ENCODE measurements at regions not wholly inside any gene's neighbourhood (a gene's known extent, or its start where the extent isn't known, plus 50 kb on each side); places are given as distances from the start of the nearest gene placed in this dataset.

- Histone ChIP-seq H3K27ac (ENCODE audit: low read length) (no peak overlapping the region), H3K27me3 (ENCODE audit: insufficient read depth, low read depth, low read length) (no peaks in the 10 kb centered on the region), H3K36me3 (ENCODE audit: insufficient read depth, low read length) (no peaks in the 10 kb centered on the region), H3K4me3 (ENCODE audit: low read length) (no peak overlapping the region), H3K4me2 (ENCODE audit: low read length) (no peak overlapping the region), H3K9me3 (ENCODE audit: low read length) (no peaks in the 10 kb centered on the region), H3K79me2 (replicated peaks; ENCODE audit: insufficient read depth, low read length) (no peaks in the 10 kb centered on the region), H3K9ac (ENCODE audit: low read length) (no peak overlapping the region), H4K20me1 (ENCODE audit: insufficient read depth) (no peaks in the 10 kb centered on the region), H3K9me2 (ENCODE audit: insufficient read depth, low read length) (no peaks in the 10 kb centered on the region), H2AFZ (ENCODE audit: low read depth, low read length) (no peak overlapping the region), H3F3A (ENCODE audit: insufficient read depth, low read length, poor library complexity, severe bottlenecking) (no peaks in the 10 kb centered on the region)
- TF ChIP-seq CTCF (IDR thresholded peaks at IDR 0.05; ENCODE audit: poor library complexity, severe bottlenecking) (no peak), POLR2AphosphoS5 (IDR thresholded peaks at IDR 0.05) (no peak), MXI1 (conservative IDR thresholded peaks at IDR 0.05; ENCODE audit: poor library complexity, severe bottlenecking) (no peak), SMC3 (conservative IDR thresholded peaks at IDR 0.05; ENCODE audit: poor library complexity) (no peak), EP300 (conservative IDR thresholded peaks at IDR 0.05; ENCODE audit: poor library complexity, severe bottlenecking) (no peak), RAD21 (conservative IDR thresholded peaks at IDR 0.05) (no peak), REST (IDR thresholded peaks at IDR 0.05; ENCODE audit: borderline replicate concordance) (no peak), TAF1 (IDR thresholded peaks at IDR 0.05; ENCODE audit: low read depth) (no peak), EZH2 (IDR thresholded peaks at IDR 0.05; ENCODE audit: borderline replicate concordance, insufficient read depth, low read length, poor library complexity, severe bottlenecking) (no peak)
Measured at GRCh38 chr2:157075924-157076323, 181.6 kb upstream of the GALNT5 start.

GRCh38 chr2:157076526-157077161 lies 180.9 kb upstream of the GALNT5 start:
- no peak overlapping the region for H3K4me3 ChIP-seq (ENCODE audit: low read length)

More at GRCh38 chr2:157076526-157077161, 180.9 kb upstream of the GALNT5 start:
- Histone ChIP-seq H3K9me2 (ENCODE audit: insufficient read depth, low read length) (no peaks in the 10 kb centered on the region), H3K36me3 (ENCODE audit: insufficient read depth, low read length) (no peaks in the 10 kb centered on the region), H3K9me3 (ENCODE audit: low read length) (no peaks in the 10 kb centered on the region), H3F3A (ENCODE audit: insufficient read depth, low read length, poor library complexity, severe bottlenecking) (no peaks in the 10 kb centered on the region), H2AFZ (ENCODE audit: low read depth, low read length) (no peak overlapping the region), H3K27ac (ENCODE audit: low read length) (no peak overlapping the region), H3K27me3 (ENCODE audit: insufficient read depth, low read depth, low read length) (no peaks in the 10 kb centered on the region), H3K79me2 (replicated peaks; ENCODE audit: insufficient read depth, low read length) (no peaks in the 10 kb centered on the region), H3K4me2 (ENCODE audit: low read length) (no peak overlapping the region), H4K20me1 (ENCODE audit: insufficient read depth) (no peaks in the 10 kb centered on the region), H3K9ac (ENCODE audit: low read length) (no peak overlapping the region)
- TF ChIP-seq TAF1 (IDR thresholded peaks at IDR 0.05; ENCODE audit: low read depth): no peak
- no peak for TF ChIP-seq RAD21 (conservative IDR thresholded peaks at IDR 0.05)
- no peak for TF ChIP-seq EP300 (conservative IDR thresholded peaks at IDR 0.05; ENCODE audit: poor library complexity, severe bottlenecking)
- no peak for TF ChIP-seq REST (IDR thresholded peaks at IDR 0.05; ENCODE audit: borderline replicate concordance)
- no peak for TF ChIP-seq POLR2AphosphoS5 (IDR thresholded peaks at IDR 0.05)
- TF ChIP-seq EZH2 (IDR thresholded peaks at IDR 0.05; ENCODE audit: borderline replicate concordance, insufficient read depth, low read length, poor library complexity, severe bottlenecking): no peak
- no peak for TF ChIP-seq SMC3 (conservative IDR thresholded peaks at IDR 0.05; ENCODE audit: poor library complexity)
- TF ChIP-seq MXI1 (conservative IDR thresholded peaks at IDR 0.05; ENCODE audit: poor library complexity, severe bottlenecking): no peak
- TF ChIP-seq CTCF (IDR thresholded peaks at IDR 0.05; ENCODE audit: poor library complexity, severe bottlenecking): no peak
